WERI-Rb-1 (cell line): ENCODE measurements at regions not wholly inside any gene's neighbourhood (a gene's known extent, or its start where the extent isn't known, plus 50 kb on each side); places are given as distances from the start of the nearest gene placed in this dataset.

Source experiments
- DNase-seq: peaks from one replicate; pipeline ENCODE4 v3.0.0-alpha.2; 2020
- H3K27ac ChIP-seq: fragments of 250-450 bp; sonication (Bioruptor Pico); 2 replicates; pipeline ENCODE4 v1.5.1; 2020; ENCODE audit warnings: mild to moderate bottlenecking, moderate library complexity
- H3K27me3 ChIP-seq: fragments of 250-450 bp; sonication (Bioruptor Pico); 2 replicates; pipeline ENCODE4 v1.5.1; 2021; ENCODE audit warnings: mild to moderate bottlenecking, low read depth, moderate library complexity; ENCODE audit not compliant: insufficient read depth, severe bottlenecking
- H3K36me3 ChIP-seq: fragments of 250-450 bp; sonication (Bioruptor Pico); 2 replicates; pipeline ENCODE4 v1.5.1; 2020; ENCODE audit warnings: mild to moderate bottlenecking, moderate library complexity
- H3K4me3 ChIP-seq: 2 replicates; pipeline ENCODE4 v1.5.1; 2011; ENCODE audit warnings: low read depth, mild to moderate bottlenecking, control low read depth, low read length
- H3K9me3 ChIP-seq: fragments of 250-450 bp; sonication (Bioruptor Pico); 2 replicates; pipeline ENCODE4 v1.5.1; 2021; ENCODE audit warnings: mild to moderate bottlenecking, moderate library complexity; ENCODE audit not compliant: severe bottlenecking
- TF ChIP-seq, protein P1 (sequence below): IDR thresholded peaks from 2 replicates; pipeline ENCODE4 v1.5.1; 2011; ENCODE audit warnings: low read depth, mild to moderate bottlenecking, control low read depth, inconsistent platforms, low read length

DNA sequence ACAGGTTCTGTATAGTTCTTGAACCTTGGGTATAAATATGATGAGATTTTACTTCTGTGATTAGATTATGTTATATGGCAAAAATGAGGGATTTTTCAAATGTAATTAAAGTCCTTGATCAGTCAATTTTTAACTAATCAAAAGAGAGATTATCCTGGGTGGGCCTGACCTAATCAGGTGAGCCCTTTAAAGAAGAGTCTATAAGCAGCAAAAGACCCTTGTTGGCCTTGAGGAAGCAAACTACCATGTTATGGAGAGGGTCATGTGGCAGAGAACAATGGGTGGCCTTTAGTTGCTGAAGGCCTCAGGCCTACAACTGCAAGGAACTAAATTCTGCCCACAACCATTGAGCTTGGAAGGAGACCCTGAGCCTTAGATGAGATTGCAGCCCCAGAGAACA lies 102.5 kb upstream of the RIPOR2 start:
- H3K4me3 ChIP-seq: no peak overlapping the region
- TF ChIP-seq, protein P1, sequence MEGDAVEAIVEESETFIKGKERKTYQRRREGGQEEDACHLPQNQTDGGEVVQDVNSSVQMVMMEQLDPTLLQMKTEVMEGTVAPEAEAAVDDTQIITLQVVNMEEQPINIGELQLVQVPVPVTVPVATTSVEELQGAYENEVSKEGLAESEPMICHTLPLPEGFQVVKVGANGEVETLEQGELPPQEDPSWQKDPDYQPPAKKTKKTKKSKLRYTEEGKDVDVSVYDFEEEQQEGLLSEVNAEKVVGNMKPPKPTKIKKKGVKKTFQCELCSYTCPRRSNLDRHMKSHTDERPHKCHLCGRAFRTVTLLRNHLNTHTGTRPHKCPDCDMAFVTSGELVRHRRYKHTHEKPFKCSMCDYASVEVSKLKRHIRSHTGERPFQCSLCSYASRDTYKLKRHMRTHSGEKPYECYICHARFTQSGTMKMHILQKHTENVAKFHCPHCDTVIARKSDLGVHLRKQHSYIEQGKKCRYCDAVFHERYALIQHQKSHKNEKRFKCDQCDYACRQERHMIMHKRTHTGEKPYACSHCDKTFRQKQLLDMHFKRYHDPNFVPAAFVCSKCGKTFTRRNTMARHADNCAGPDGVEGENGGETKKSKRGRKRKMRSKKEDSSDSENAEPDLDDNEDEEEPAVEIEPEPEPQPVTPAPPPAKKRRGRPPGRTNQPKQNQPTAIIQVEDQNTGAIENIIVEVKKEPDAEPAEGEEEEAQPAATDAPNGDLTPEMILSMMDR: no peak
- H3K27me3 ChIP-seq: no peaks in the 10 kb centered on the region
- H3K36me3 ChIP-seq: no peaks in the 10 kb centered on the region
- H3K9me3 ChIP-seq: no peaks in the 10 kb centered on the region
- no peak for DNase-seq
- no peak overlapping the region for H3K27ac ChIP-seq

DNA sequence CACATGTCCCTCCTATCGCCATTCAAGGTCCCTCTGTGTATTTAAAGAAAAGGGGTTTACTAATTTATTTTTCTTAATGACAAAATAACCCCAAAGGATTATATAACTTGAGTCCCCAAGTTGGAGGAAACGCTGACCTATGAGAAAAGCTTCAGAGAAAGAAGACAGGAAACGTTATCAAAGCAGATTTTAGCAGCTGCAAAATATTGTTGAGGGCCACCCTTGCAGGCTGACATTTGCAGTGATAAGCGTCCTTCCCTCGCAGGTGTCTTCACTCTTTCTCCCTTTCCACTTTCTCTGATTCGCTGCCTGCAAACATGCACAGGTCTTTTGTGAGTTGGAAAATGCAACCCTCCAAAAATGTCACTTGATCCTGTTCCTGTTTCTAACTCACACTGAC lies 103.2 kb upstream of the RIPOR2 start:
- Histone ChIP-seq H3K27me3 (no peaks in the 10 kb centered on the region), H3K9me3 (no peaks in the 10 kb centered on the region), H3K36me3 (no peaks in the 10 kb centered on the region), H3K4me3 (no peak overlapping the region), H3K27ac (no peak overlapping the region)
- TF ChIP-seq, protein P1: no peak
- no peak for DNase-seq

DNA sequence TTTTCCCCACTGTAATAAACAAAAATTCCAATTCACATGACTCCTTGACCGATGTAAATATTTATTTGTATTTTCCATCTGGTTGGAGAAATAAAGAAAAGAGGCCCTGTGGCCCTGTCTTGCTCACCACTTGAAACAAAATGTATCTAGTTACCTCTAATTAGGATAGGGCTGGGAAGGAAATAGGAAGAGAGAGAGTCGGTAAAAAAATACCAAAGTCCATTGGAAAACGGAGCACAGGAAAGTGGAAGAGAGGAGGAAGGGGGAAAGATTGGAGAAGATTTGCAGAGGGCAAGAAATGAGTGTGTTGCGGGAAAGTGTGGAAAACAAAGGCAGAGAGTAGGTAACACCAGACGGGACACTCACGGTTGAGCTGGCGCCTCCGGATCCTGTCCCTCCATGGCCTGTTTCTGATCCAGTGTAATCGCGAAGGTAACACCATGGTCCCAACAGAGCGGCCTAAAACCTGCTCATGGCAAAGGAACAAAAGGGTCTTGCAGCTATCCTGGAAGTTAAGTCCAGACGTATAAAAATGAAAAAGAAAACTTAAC lies 105.8 kb upstream of the RIPOR2 start:
- no peaks in the 10 kb centered on the region for H3K27me3 ChIP-seq
- no peak overlapping the region for H3K4me3 ChIP-seq
- no peaks in the 10 kb centered on the region for H3K9me3 ChIP-seq
- no peak for DNase-seq
- H3K36me3 ChIP-seq: no peaks in the 10 kb centered on the region
- H3K27ac ChIP-seq: no peak overlapping the region
- TF ChIP-seq, protein P1: no peak

DNA sequence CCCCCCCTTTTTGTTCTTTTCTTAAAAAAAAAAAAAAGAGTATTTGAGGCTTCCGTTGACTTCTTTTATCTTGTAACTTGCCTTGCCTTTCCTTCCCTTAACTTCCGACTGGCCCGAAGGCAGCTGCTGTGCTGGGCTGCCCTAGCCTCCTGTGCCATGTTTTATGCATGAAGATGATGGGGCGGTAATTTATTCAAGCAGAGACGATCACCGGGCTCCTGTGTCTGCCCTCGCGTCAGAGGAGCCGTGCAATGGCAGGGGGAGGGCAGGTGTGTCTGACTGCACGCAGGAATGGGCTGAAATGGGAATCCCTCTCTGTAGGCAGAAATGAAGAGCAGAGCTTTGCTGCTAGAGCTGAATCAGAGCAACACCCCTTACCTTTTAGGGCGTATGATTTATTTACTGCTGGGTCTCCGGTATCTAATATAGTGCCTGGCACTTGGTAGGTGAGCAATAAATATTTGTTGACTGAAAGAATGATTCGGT lies 106.3 kb upstream of the RIPOR2 start:
- Histone ChIP-seq H3K27ac (no peak overlapping the region), H3K36me3 (no peaks in the 10 kb centered on the region), H3K4me3 (no peak overlapping the region), H3K9me3 (no peaks in the 10 kb centered on the region), H3K27me3 (no peaks in the 10 kb centered on the region)
- no peak for DNase-seq
- TF ChIP-seq, protein P1: no peak

DNA sequence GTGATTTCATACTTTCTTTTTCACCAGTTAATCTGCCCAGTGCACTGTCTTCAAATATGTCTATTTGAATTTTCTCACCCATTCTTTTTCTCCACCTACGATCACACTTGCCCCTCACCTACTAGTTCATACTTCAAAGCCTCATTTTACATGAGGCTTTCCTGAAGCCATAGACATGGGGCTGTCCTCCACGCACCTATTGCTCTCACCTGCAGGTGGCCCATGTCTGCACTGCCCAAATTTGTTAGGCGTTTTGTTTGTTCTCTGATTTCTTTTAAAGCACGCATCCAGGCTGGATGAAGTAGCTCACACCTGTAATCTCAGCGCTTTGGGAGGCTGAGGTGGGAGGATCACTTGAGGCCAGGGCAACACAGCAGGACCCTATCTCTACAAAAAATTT lies 106.8 kb upstream of the RIPOR2 start:
- no peaks in the 10 kb centered on the region for H3K36me3 ChIP-seq
- TF ChIP-seq, protein P1: no peak
- H3K27me3 ChIP-seq: no peaks in the 10 kb centered on the region
- H3K4me3 ChIP-seq: no peak overlapping the region
- no peaks in the 10 kb centered on the region for H3K9me3 ChIP-seq
- H3K27ac ChIP-seq: no peak overlapping the region
- no peak for DNase-seq
